ENCODE measurements at regions not wholly inside any gene's neighbourhood (a gene's known extent, or its start where the extent isn't known, plus 50 kb on each side); places are given as distances from the start of the nearest gene placed in this dataset.

DNA sequence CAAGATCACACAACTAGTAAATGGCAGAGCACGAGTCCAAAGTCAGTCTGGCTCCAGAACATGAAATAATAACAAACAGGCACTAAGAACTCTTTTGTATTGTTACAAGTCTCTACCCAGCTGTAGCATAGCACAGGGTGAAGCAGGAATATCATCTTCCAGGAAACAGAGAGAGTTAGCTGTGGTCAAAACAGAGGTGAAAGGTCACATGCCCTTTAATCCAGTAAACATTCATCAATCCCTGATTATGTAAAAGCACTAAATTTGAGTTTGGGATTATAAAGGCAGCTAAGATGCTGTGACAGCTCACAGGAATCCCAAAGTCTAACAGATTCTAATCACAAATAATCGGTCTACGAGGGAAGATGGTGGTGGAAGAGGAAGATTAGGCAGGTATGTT, 133.0 kb upstream of the ASTN2 start:
- Mint-ChIP-seq H3K27ac (no peak overlapping the region), H3K4me3 (no peak overlapping the region), H3K4me1 (peaks cover 0 to 9% (median 2%) of the 10 kb centered on the region in 4 donors), H3K27me3 (no peaks in the 10 kb centered on the region), H3K9me3 (peaks cover 0 to 4% (median under 1%) of the 10 kb centered on the region in 7 donors), H3K36me3 (no peaks in the 10 kb centered on the region)
- Histone ChIP-seq H3K27me3 (ENCODE audit: control insufficient read depth, insufficient read depth, low read length) (no peaks in the 10 kb centered on the region), H3K4me1 (ENCODE audit: control insufficient read depth, insufficient read depth, low read length, poor library complexity, severe bottlenecking) (no peaks in the 10 kb centered on the region), H3K9me3 (ENCODE audit: control insufficient read depth in 2 of 2, low read length in 2 of 2) (no peaks in the 10 kb centered on the region), H3K36me3 (ENCODE audit: control insufficient read depth, insufficient read depth, low read length) (no peaks in the 10 kb centered on the region), H3K27ac (ENCODE audit: insufficient read depth, low read length, poor library complexity, severe bottlenecking) (no peak overlapping the region), H3K4me3 (ENCODE audit: low read depth, low read length) (no peak overlapping the region)
- DNase-seq (no peak), ATAC-seq (ENCODE audit: low read depth in 2 of 2) (no peak)

DNA sequence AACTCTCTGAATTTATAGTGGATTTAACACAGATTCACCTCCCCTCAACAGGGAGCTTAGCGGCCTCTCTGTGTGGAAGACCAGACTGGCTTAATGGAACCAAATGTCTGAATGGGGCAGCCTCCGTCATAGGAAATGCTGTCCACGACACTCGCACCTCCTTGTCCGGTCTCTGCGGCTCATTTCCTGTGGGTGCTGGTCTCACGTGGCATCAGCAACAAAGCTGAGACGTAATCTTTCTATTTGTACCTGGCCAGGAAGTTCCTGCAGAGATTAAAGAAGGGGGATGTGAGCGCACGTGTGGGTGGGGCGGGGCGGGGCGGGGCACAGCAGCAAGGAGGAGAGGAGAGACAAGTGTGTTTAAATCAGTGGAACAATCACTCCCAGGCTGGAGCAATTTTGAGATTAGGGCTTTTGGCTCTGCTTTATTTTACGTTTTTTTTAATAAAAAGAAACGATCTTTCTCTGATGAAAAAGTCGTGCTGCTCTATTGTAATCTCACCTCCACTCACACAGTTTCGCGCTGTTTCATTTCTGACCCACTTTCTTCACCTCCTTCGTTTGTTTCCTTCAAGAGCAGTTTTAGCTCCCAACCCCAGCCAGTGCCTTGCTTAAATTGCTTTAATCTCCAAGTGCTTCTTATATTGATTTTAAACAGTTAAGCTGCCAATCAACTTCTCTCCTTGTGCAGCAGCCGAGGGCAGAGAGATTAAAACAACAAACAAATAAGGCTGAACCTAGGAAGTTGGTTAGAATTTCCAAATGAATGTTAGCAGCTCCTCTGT, 132.2 kb upstream of the ASTN2 start:
- Histone ChIP-seq H3K36me3 (ENCODE audit: control insufficient read depth, insufficient read depth, low read length) (no peaks in the 10 kb centered on the region), H3K9me3 (ENCODE audit: control insufficient read depth in 2 of 2, low read length in 2 of 2) (no peaks in the 10 kb centered on the region), H3K4me3 (ENCODE audit: low read depth, low read length) (no peak overlapping the region), H3K27ac (ENCODE audit: insufficient read depth, low read length, poor library complexity, severe bottlenecking) (no peak overlapping the region), H3K4me1 (ENCODE audit: control insufficient read depth, insufficient read depth, low read length, poor library complexity, severe bottlenecking) (no peaks in the 10 kb centered on the region), H3K27me3 (ENCODE audit: control insufficient read depth, insufficient read depth, low read length) (no peaks in the 10 kb centered on the region)
- no peaks in the 10 kb centered on the region for H3K27me3 Mint-ChIP-seq
- no peak for ATAC-seq (ENCODE audit: low read depth in 2 of 2)
- H3K36me3 Mint-ChIP-seq = no peaks in the 10 kb centered on the region
- no peak overlapping the region for H3K27ac Mint-ChIP-seq
- peaks cover 0 to 4% (median 0%) of the 10 kb centered on the region in 7 donors for H3K9me3 Mint-ChIP-seq
- H3K4me1 Mint-ChIP-seq = peaks cover 0 to 9% (median 2%) of the 10 kb centered on the region in 4 donors
- peak in 2 of 3 donors; percentile 21 to 30 for DNase-seq
- H3K4me3 Mint-ChIP-seq = no peak overlapping the region

DNA sequence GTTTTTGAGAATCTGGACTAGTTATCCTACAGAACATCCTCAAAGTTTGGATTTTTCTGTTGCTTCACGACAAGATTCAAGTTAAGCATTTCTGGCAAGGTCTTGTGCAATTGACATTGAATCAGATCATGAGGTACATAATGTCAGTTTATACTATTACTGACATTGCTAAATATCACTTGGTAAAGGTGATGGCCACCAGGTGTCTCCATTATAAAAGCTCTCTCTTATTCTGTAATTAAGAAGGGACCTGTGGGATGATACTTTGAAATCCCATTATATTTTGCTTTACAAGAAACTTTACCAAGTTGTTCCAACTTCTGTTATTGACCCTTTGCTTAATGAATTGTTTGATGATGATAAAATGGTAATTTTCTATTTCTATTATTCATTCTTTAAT, 131.0 kb upstream of the ASTN2 start:
- H3K36me3 ChIP-seq (ENCODE audit: control insufficient read depth, insufficient read depth, low read length) = no peaks in the 10 kb centered on the region
- no peaks in the 10 kb centered on the region for H3K36me3 Mint-ChIP-seq
- no peak overlapping the region for H3K4me3 ChIP-seq (ENCODE audit: low read depth, low read length)
- H3K4me1 ChIP-seq (ENCODE audit: control insufficient read depth, insufficient read depth, low read length, poor library complexity, severe bottlenecking) = no peaks in the 10 kb centered on the region
- no peaks in the 10 kb centered on the region for H3K27me3 Mint-ChIP-seq
- no peak overlapping the region for H3K27ac ChIP-seq (ENCODE audit: insufficient read depth, low read length, poor library complexity, severe bottlenecking)
- H3K27ac Mint-ChIP-seq = no peak overlapping the region
- DNase-seq = no peak
- ATAC-seq (ENCODE audit: low read depth in 2 of 2) = no peak
- H3K9me3 ChIP-seq (ENCODE audit: control insufficient read depth in 2 of 2, low read length in 2 of 2) = no peaks in the 10 kb centered on the region
- peaks cover 0 to 3% (median 0%) of the 10 kb centered on the region in 7 donors for H3K9me3 Mint-ChIP-seq
- peaks cover 0 to 9% (median 2%) of the 10 kb centered on the region in 4 donors for H3K4me1 Mint-ChIP-seq
- H3K4me3 Mint-ChIP-seq = no peak overlapping the region
- H3K27me3 ChIP-seq (ENCODE audit: control insufficient read depth, insufficient read depth, low read length) = no peaks in the 10 kb centered on the region

DNA sequence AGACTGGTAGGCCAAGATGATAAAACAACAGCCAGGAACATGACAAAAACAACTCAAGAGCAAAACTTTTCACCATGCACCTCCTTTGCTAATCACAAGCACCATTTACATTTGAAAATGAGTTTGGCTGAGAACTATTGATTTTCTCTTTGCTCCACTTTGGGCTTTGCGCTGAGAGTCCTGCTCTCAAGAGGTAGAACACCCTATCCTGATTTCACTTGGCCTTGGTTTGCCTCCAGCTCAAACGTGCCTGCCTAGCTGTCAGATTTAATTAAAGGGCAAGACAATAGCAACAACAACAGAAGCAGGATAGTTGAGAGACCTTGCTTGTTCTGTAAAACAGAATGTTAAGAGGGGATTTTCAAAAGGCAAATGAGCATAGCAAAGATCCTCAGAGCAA, 128.2 kb upstream of the ASTN2 start:
- no peaks in the 10 kb centered on the region for H3K36me3 ChIP-seq (ENCODE audit: control insufficient read depth, insufficient read depth, low read length)
- DNase-seq (no peak), ATAC-seq (ENCODE audit: low read depth in 2 of 2) (no peak)
- H3K4me1 ChIP-seq (ENCODE audit: control insufficient read depth, insufficient read depth, low read length, poor library complexity, severe bottlenecking) = no peaks in the 10 kb centered on the region
- H3K27ac Mint-ChIP-seq = no peak overlapping the region
- no peaks in the 10 kb centered on the region for H3K9me3 ChIP-seq (ENCODE audit: control insufficient read depth in 2 of 2, low read length in 2 of 2)
- no peak overlapping the region for H3K4me3 Mint-ChIP-seq
- H3K36me3 Mint-ChIP-seq = no peaks in the 10 kb centered on the region
- peaks cover 0 to 3% (median 0%) of the 10 kb centered on the region in 7 donors for H3K9me3 Mint-ChIP-seq
- H3K27me3 ChIP-seq (ENCODE audit: control insufficient read depth, insufficient read depth, low read length) = no peaks in the 10 kb centered on the region
- no peaks in the 10 kb centered on the region for H3K27me3 Mint-ChIP-seq
- H3K4me3 ChIP-seq (ENCODE audit: low read depth, low read length) = no peak overlapping the region
- peaks cover 0 to 9% (median 2%) of the 10 kb centered on the region in 4 donors for H3K4me1 Mint-ChIP-seq
- no peak overlapping the region for H3K27ac ChIP-seq (ENCODE audit: insufficient read depth, low read length, poor library complexity, severe bottlenecking)

GRCh38 chr9:117542021-117542420, 127.2 kb upstream of the ASTN2 start:
- Histone ChIP-seq H3K4me1 (ENCODE audit: control insufficient read depth, insufficient read depth, low read length, poor library complexity, severe bottlenecking) (no peaks in the 10 kb centered on the region), H3K27ac (ENCODE audit: insufficient read depth, low read length, poor library complexity, severe bottlenecking) (no peak overlapping the region), H3K36me3 (ENCODE audit: control insufficient read depth, insufficient read depth, low read length) (no peaks in the 10 kb centered on the region), H3K27me3 (ENCODE audit: control insufficient read depth, insufficient read depth, low read length) (no peaks in the 10 kb centered on the region), H3K4me3 (ENCODE audit: low read depth, low read length) (no peak overlapping the region), H3K9me3 (ENCODE audit: control insufficient read depth in 2 of 2, low read length in 2 of 2) (no peaks in the 10 kb centered on the region)
- H3K9me3 Mint-ChIP-seq = peaks cover 0 to 6% (median 0%) of the 10 kb centered on the region in 7 donors
- ATAC-seq (ENCODE audit: low read depth in 2 of 2) (no peak), DNase-seq (no peak)
- no peaks in the 10 kb centered on the region for H3K36me3 Mint-ChIP-seq
- peaks cover 0 to 3% (median 1%) of the 10 kb centered on the region in 4 donors for H3K4me1 Mint-ChIP-seq
- no peak overlapping the region for H3K27ac Mint-ChIP-seq
- H3K27me3 Mint-ChIP-seq = no peaks in the 10 kb centered on the region
- H3K4me3 Mint-ChIP-seq = no peak overlapping the region

DNA sequence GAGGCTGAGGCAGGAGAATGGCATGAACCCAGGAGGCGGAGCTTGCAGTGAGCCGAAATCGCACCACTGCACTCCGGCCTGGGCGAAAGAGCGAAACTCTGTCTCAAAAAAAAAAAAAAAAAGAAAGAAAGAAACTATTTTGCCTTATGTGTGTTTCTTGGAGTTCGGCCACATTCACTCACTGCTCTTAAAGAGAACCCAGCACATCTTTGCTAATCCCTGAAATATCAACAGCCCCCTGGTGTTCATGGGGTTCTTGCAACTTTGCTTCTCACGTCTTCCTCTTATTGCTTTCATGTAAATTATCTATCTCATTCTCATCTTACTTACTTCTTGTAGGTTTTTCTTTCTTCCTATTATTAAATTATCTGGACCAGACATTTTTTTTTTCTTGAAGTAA, 126.3 kb upstream of the ASTN2 start:
- Histone ChIP-seq H3K36me3 (ENCODE audit: control insufficient read depth, insufficient read depth, low read length) (no peaks in the 10 kb centered on the region), H3K4me1 (ENCODE audit: control insufficient read depth, insufficient read depth, low read length, poor library complexity, severe bottlenecking) (no peaks in the 10 kb centered on the region), H3K27ac (ENCODE audit: insufficient read depth, low read length, poor library complexity, severe bottlenecking) (no peak overlapping the region), H3K4me3 (ENCODE audit: low read depth, low read length) (no peak overlapping the region), H3K27me3 (ENCODE audit: control insufficient read depth, insufficient read depth, low read length) (no peaks in the 10 kb centered on the region), H3K9me3 (ENCODE audit: control insufficient read depth in 2 of 2, low read length in 2 of 2) (no peaks in the 10 kb centered on the region)
- Mint-ChIP-seq H3K36me3 (no peaks in the 10 kb centered on the region), H3K4me3 (no peak overlapping the region), H3K27ac (no peak overlapping the region), H3K9me3 (peaks cover 0 to 6% (median 0%) of the 10 kb centered on the region in 7 donors), H3K27me3 (no peaks in the 10 kb centered on the region), H3K4me1 (no peaks in the 10 kb centered on the region)
- no peak for ATAC-seq (ENCODE audit: low read depth in 2 of 2)
- no peak for DNase-seq

- no peaks in the 10 kb centered on the region for H3K4me1 Mint-ChIP-seq
- H3K27me3 Mint-ChIP-seq = no peaks in the 10 kb centered on the region
- peaks cover 0 to 3% (median 1%) of the 10 kb centered on the region in 7 donors for H3K9me3 Mint-ChIP-seq
- H3K27me3 ChIP-seq (ENCODE audit: control insufficient read depth, insufficient read depth, low read length) = no peaks in the 10 kb centered on the region
- no peak overlapping the region for H3K27ac Mint-ChIP-seq
- H3K36me3 Mint-ChIP-seq = no peaks in the 10 kb centered on the region
- H3K4me3 Mint-ChIP-seq = no peak overlapping the region
- no peaks in the 10 kb centered on the region for H3K4me1 ChIP-seq (ENCODE audit: control insufficient read depth, insufficient read depth, low read length, poor library complexity, severe bottlenecking)
- no peak overlapping the region for H3K27ac ChIP-seq (ENCODE audit: insufficient read depth, low read length, poor library complexity, severe bottlenecking)
- H3K36me3 ChIP-seq (ENCODE audit: control insufficient read depth, insufficient read depth, low read length) = no peaks in the 10 kb centered on the region
- DNase-seq = no peak
- H3K9me3 ChIP-seq (ENCODE audit: control insufficient read depth in 2 of 2, low read length in 2 of 2) = no peaks in the 10 kb centered on the region
- no peak for ATAC-seq (ENCODE audit: low read depth in 2 of 2)
- no peak overlapping the region for H3K4me3 ChIP-seq (ENCODE audit: low read depth, low read length)
These were observed 121.1 kb upstream of the ASTN2 start for GRCh38 chr9:117535973-117536372.

DNA sequence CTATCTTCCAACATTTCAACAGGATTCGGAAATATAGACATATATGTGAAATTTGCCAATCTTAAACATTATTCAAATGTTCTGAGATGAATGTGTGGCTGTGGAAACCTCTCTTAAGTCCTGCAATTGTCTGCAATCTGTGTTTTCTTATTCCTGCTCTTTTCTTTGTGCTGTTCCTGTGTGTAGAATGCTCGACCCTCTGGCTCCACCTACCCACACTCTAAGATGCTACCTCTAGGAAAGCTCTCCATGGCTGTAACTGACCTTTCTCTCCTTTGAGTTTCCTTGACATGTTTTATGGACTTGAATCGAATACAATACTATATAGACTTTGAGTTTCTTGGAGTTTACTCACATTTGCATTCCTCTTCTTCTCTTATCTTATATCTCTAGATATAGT, 120.6 kb upstream of the ASTN2 start:
- ATAC-seq (ENCODE audit: low read depth in 2 of 2) (no peak), DNase-seq (no peak)
- Mint-ChIP-seq H3K27ac (no peak overlapping the region), H3K9me3 (peaks cover 0 to 3% (median 1%) of the 10 kb centered on the region in 7 donors), H3K4me1 (no peaks in the 10 kb centered on the region), H3K36me3 (no peaks in the 10 kb centered on the region), H3K4me3 (no peak overlapping the region), H3K27me3 (no peaks in the 10 kb centered on the region)
- Histone ChIP-seq H3K27me3 (ENCODE audit: control insufficient read depth, insufficient read depth, low read length) (no peaks in the 10 kb centered on the region), H3K36me3 (ENCODE audit: control insufficient read depth, insufficient read depth, low read length) (no peaks in the 10 kb centered on the region), H3K4me3 (ENCODE audit: low read depth, low read length) (no peak overlapping the region), H3K4me1 (ENCODE audit: control insufficient read depth, insufficient read depth, low read length, poor library complexity, severe bottlenecking) (no peaks in the 10 kb centered on the region), H3K27ac (ENCODE audit: insufficient read depth, low read length, poor library complexity, severe bottlenecking) (no peak overlapping the region), H3K9me3 (ENCODE audit: control insufficient read depth in 2 of 2, low read length in 2 of 2) (no peaks in the 10 kb centered on the region)

Data from CD4-positive, CD25-positive, alpha-beta regulatory T cell (primary cell).